Activated CD4-positive, alpha-beta memory T cell treated with anti-CD3 and anti-CD28 coated beads for 36 hours (primary cell): ENCODE measurements at regions not wholly inside any gene's neighbourhood (a gene's known extent, or its start where the extent isn't known, plus 50 kb on each side); places are given as distances from the start of the nearest gene placed in this dataset.
"Not testable (repeated sequence)": the region's sequence is repeated elsewhere in the genome, so short reads cannot be mapped to it uniquely, and the experiment has no call there.

Experiments
- CTCF ChIA-PET: fragments of 350-600 bp; sonication (Branson Sonifier 250); formaldehyde crosslinking; loops from one replicate; lab custom pipeline; 2021; ENCODE audit warnings: antibody characterized with exemption, inconsistent platforms; lab: Charles Lee
- POLR2A ChIA-PET: fragments of 350-600 bp; sonication (Branson Sonifier 250); formaldehyde crosslinking; loops from one replicate; lab custom pipeline; 2021; ENCODE audit warnings: antibody characterized with exemption; lab: Charles Lee
- DNase-seq: peaks from one replicate; pipeline ENCODE4 v3.0.0-alpha.2; 2020
- H3K27ac Mint-ChIP-seq: one replicate; pipeline ENCODE4 v1.8.0; 2021; ENCODE audit warnings: mixed read lengths
- H3K27me3 Mint-ChIP-seq: one replicate; pipeline ENCODE4 v1.8.0; 2021; ENCODE audit warnings: mixed read lengths
- H3K36me3 Mint-ChIP-seq: one replicate; pipeline ENCODE4 v1.8.0; 2021; ENCODE audit warnings: mixed read lengths
- H3K4me1 Mint-ChIP-seq: one replicate; pipeline ENCODE4 v1.8.0; 2021; ENCODE audit warnings: low read depth, mixed read lengths
- H3K4me3 Mint-ChIP-seq: one replicate; pipeline ENCODE4 v1.8.0; 2021; ENCODE audit warnings: mild to moderate bottlenecking, mixed read lengths
- H3K9me3 Mint-ChIP-seq: one replicate; pipeline ENCODE4 v1.8.0; 2021; ENCODE audit warnings: mixed read lengths
- intact Hi-C: fragments of 100-400 bp; cut with micrococcal nuclease; formaldehyde crosslinking; loops from one replicate; pipeline ENCODE4 v1.15.1; 2023

- no peaks in the 10 kb centered on the region for H3K4me1 Mint-ChIP-seq
Measured at GRCh38 chr11:34719303-34719848, 98.5 kb downstream of the EHF start.

GRCh38 chr11:34713631-34714030, 92.7 kb downstream of the EHF start:
- H3K4me1 Mint-ChIP-seq, CTCF ChIA-PET, DNase-seq, intact Hi-C loops, H3K4me3 Mint-ChIP-seq, H3K27ac Mint-ChIP-seq, H3K36me3 Mint-ChIP-seq, H3K27me3 Mint-ChIP-seq, POLR2A ChIA-PET: not testable (repeated sequence)
- peaks cover 23% of the 10 kb centered on the region for H3K9me3 Mint-ChIP-seq

More at GRCh38 chr11:34719303-34719848, 98.5 kb downstream of the EHF start:
- no peak for DNase-seq
- no peak overlapping the region for H3K27ac Mint-ChIP-seq
- H3K4me3 Mint-ChIP-seq = no peak overlapping the region
- H3K9me3 Mint-ChIP-seq = no peaks in the 10 kb centered on the region
- peaks cover 7% of the 10 kb centered on the region for H3K27me3 Mint-ChIP-seq
- POLR2A ChIA-PET = no interaction called here
- peaks cover 2% of the 10 kb centered on the region for H3K36me3 Mint-ChIP-seq
- intact Hi-C loops = no loop called here
- CTCF ChIA-PET = no interaction called here
